Thyroid gland (tissue), 4 donors: ENCODE measurements at regions not wholly inside any gene's neighbourhood (a gene's known extent, or its start where the extent isn't known, plus 50 kb on each side); places are given as distances from the start of the nearest gene placed in this dataset.

Experiments used
- DNase-seq, 2 donors: peaks; one replicate each; pipeline ENCODE4 v3.0.0-alpha.2; 2019
- H3K27ac ChIP-seq, 3 donors: fragments of 200-600 bp; sonication (generic); 1 replicate in 2 of 3; 2 replicates in 1 of 3; pipeline ENCODE4 v1.5.1; 2016 to 2019; ENCODE audit warnings: mild to moderate bottlenecking in 1 of 3, moderate library complexity in 1 of 3
- H3K27me3 ChIP-seq: fragments of 200-600 bp; sonication (generic); one replicate; pipeline ENCODE4 v1.5.1; 2019
- H3K36me3 ChIP-seq, 2 donors: fragments of 200-600 bp; sonication (generic); one replicate each; pipeline ENCODE4 v1.5.1; 2016 to 2019
- H3K4me1 ChIP-seq, 2 donors: fragments of 200-600 bp; sonication (generic); one replicate each; pipeline ENCODE4 v1.5.1; 2017 to 2019
- H3K4me3 ChIP-seq, 3 donors: fragments of 200-600 bp; sonication (generic); replicated peaks in 1 of 3; 1 replicate in 2 of 3; 2 replicates in 1 of 3; pipeline ENCODE4 v1.5.1; 2016; ENCODE audit warnings: mild to moderate bottlenecking in 1 of 3
- H3K9me3 ChIP-seq: fragments of 200-600 bp; sonication (generic); one replicate; pipeline ENCODE4 v1.5.1; 2017
- CTCF ChIP-seq, 6 experiments: fragments of 200-600 bp in 3 of 6; fragments of 450-650 bp in 3 of 6; sonication (generic) in 3 of 6; IDR thresholded peaks; one replicate each; pipeline ENCODE4 v1.5.1; 2016 to 2019; ENCODE audit warnings: antibody characterized with exemption in 6 of 6, mild to moderate bottlenecking in 2 of 6, inconsistent platforms in 1 of 6, moderate library complexity in 1 of 6
- POLR2A ChIP-seq, 2 donors: fragments of 450-650 bp; IDR thresholded peaks; one replicate each; pipeline ENCODE4 v1.6.1; 2017; ENCODE audit warnings: antibody characterized with exemption in 2 of 2, mild to moderate bottlenecking in 2 of 2, moderate library complexity in 1 of 2
- WGBS, 2 donors: methylation state at CpG; one replicate each; pipeline ENCODE4 v1.1.5; 2017; 5-methylcytosine and 5-hydroxymethylcytosine counted together
- intact Hi-C: fragments of 100-400 bp; cut with DNase I; formaldehyde crosslinking; loops from one replicate; pipeline ENCODE4 v1.15.1; 2023

DNA sequence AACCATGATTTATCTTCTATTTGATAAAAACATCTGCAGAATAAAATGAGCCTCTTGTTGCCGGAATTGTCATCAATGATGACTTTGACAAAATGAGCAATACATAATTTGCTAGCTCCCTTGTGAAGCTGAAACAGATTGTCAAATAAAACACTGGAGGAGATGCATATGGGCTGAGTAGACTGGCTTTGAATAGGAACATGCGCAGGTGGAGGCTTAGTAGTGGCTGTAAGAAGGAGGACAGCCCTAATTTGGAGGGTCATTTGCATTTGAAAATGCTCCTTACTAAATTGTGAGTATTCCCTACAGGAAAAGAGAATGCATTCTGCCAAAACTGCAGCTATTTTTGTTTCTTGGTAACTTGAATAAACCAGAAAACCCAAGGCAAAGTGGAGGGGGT is 329.1 kb downstream of the PPARGC1A start:
- no peak for TF ChIP-seq POLR2A (IDR thresholded peaks at IDR 0.05)
- no peak for TF ChIP-seq CTCF (IDR thresholded peaks at IDR 0.05)
- no peak overlapping the region for H3K4me3 ChIP-seq
- WGBS, 2 donors = 87 to 93% methylated on average over 2 of the region's 2 CpGs
- H3K36me3 ChIP-seq = no peaks in the 10 kb centered on the region
- H3K27ac ChIP-seq = no peak overlapping the region
- DNase-seq = no peak
- no peaks in the 10 kb centered on the region for H3K4me1 ChIP-seq
- no peaks in the 10 kb centered on the region for H3K9me3 ChIP-seq
- no peaks in the 10 kb centered on the region for H3K27me3 ChIP-seq
- intact Hi-C loops = no loop called here

GRCh38 chr4:23558101-23558500 is 331.7 kb downstream of the PPARGC1A start:
- Histone ChIP-seq H3K27me3 (no peaks in the 10 kb centered on the region), H3K27ac (no peak overlapping the region), H3K36me3 (no peaks in the 10 kb centered on the region), H3K4me3 (no peak overlapping the region), H3K4me1 (no peaks in the 10 kb centered on the region), H3K9me3 (no peaks in the 10 kb centered on the region)
- TF ChIP-seq CTCF (IDR thresholded peaks at IDR 0.05) = no peak
- TF ChIP-seq POLR2A (IDR thresholded peaks at IDR 0.05) = no peak
- DNase-seq = no peak
- 75 to 78% methylated on average over 2 of the region's 2 CpGs for WGBS, 2 donors
- intact Hi-C loops = no loop called here

DNA sequence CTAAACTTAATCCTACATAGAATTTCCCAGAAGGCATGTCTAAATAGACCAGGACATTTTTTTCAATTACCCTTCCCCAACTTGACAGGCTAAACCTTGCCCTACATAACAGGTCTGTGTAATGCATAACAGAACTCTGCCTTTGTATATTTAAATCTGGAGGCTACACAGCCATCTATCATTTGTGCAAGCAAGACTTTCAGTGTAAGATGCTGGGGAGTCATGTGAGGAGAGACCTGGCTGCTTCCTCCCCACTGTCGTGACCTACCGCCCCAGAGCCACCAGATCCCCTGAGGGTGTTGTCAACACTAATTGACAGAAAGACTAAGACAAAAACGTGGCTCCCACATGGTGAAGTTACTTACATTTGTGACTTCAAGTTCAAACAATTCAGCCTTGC is 342.2 kb downstream of the PPARGC1A start:
- TF ChIP-seq CTCF (IDR thresholded peaks at IDR 0.05) = no peak
- TF ChIP-seq POLR2A (IDR thresholded peaks at IDR 0.05) = no peak
- Histone ChIP-seq H3K27me3 (no peaks in the 10 kb centered on the region), H3K36me3 (no peaks in the 10 kb centered on the region), H3K27ac (no peak overlapping the region), H3K9me3 (no peaks in the 10 kb centered on the region), H3K4me1 (no peaks in the 10 kb centered on the region), H3K4me3 (no peak overlapping the region)
- WGBS, 2 donors = 56 to 65% methylated on average over 3 of the region's 3 CpGs
- intact Hi-C loops = no loop called here
- no peak for DNase-seq

DNA sequence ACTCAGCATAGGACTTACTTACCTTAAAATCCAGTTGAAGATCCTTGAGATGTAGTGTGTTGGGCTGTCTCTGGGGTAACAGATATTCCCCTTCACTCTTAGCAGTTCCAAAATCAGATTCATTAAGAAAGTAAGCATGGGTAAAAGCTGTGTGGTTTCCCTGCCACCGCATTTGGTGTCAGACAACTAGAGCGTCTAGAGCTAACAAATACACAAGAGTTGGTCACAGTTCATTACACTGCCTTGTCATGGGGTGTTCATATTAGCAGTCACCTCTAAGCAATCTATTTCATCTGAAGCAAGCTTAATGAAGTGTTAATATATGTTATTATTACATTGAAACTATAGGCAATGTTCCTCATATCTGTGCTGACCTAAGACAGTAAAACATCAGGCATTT is 342.8 kb downstream of the PPARGC1A start:
- TF ChIP-seq CTCF (IDR thresholded peaks at IDR 0.05) = no peak
- no peak for TF ChIP-seq POLR2A (IDR thresholded peaks at IDR 0.05)
- Histone ChIP-seq H3K4me1 (no peaks in the 10 kb centered on the region), H3K36me3 (no peaks in the 10 kb centered on the region), H3K27ac (no peak overlapping the region), H3K9me3 (no peaks in the 10 kb centered on the region), H3K27me3 (no peaks in the 10 kb centered on the region), H3K4me3 (no peak overlapping the region)
- intact Hi-C loops = no loop called here
- no peak for DNase-seq
- 64 to 68% methylated on average over 2 of the region's 2 CpGs for WGBS, 2 donors

- intact Hi-C loops = no loop called here
- no peaks in the 10 kb centered on the region for H3K9me3 ChIP-seq
- no peaks in the 10 kb centered on the region for H3K36me3 ChIP-seq
- no peak overlapping the region for H3K4me3 ChIP-seq
- no peaks in the 10 kb centered on the region for H3K27me3 ChIP-seq
- DNase-seq = no peak
- H3K27ac ChIP-seq = no peak overlapping the region
- TF ChIP-seq POLR2A (IDR thresholded peaks at IDR 0.05) (no peak), CTCF (IDR thresholded peaks at IDR 0.05) (no peak)
- 72 to 81% methylated on average over 5 of the region's 5 CpGs for WGBS, 2 donors
- H3K4me1 ChIP-seq = no peaks in the 10 kb centered on the region
Measured at GRCh38 chr4:23539969-23540569, 349.8 kb downstream of the PPARGC1A start.
